ENCODE measurements at regions not wholly inside any gene's neighbourhood (a gene's known extent, or its start where the extent isn't known, plus 50 kb on each side); places are given as distances from the start of the nearest gene placed in this dataset.

GRCh38 chr13:83995930-83996329, 113.7 kb upstream of the SLITRK1 start:
- DNase-seq (ENCODE audit: extremely low spot score, insufficient read length, low read depth), result no peak
- no peak for FAIRE-seq

GRCh38 chr13:83992566-83993358, 110.5 kb upstream of the SLITRK1 start:
- DNase-seq (ENCODE audit: extremely low spot score, insufficient read length, low read depth) (no peak), FAIRE-seq (no peak)

- DNase-seq (ENCODE audit: extremely low spot score, insufficient read length, low read depth), result no peak
- FAIRE-seq, result no peak
Measured at GRCh38 chr13:83987394-83987793, 105.1 kb upstream of the SLITRK1 start.

- DNase-seq (ENCODE audit: extremely low spot score, insufficient read length, low read depth), result no peak
- FAIRE-seq, result no peak
Measured at GRCh38 chr13:83984793-83985192, 102.5 kb upstream of the SLITRK1 start.

- FAIRE-seq, result no peak
- no peak for DNase-seq (ENCODE audit: extremely low spot score, insufficient read length, low read depth)
Measured at GRCh38 chr13:83980331-83980730, 98.1 kb upstream of the SLITRK1 start.

GRCh38 chr13:83975655-83976165, 93.4 kb upstream of the SLITRK1 start:
- no peak for DNase-seq (ENCODE audit: extremely low spot score, insufficient read length, low read depth)

GRCh38 chr13:83958531-83958930, 76.3 kb upstream of the SLITRK1 start:
- no peak for FAIRE-seq
- no peak for DNase-seq (ENCODE audit: extremely low spot score, insufficient read length, low read depth)

More at GRCh38 chr13:83975655-83976165, 93.4 kb upstream of the SLITRK1 start:
- FAIRE-seq, result no peak

- no peak for FAIRE-seq
Measured at GRCh38 chr13:83955011-83955410, 72.7 kb upstream of the SLITRK1 start.

GRCh38 chr13:83953916-83954315, 71.6 kb upstream of the SLITRK1 start:
- no peak for FAIRE-seq
- DNase-seq (ENCODE audit: extremely low spot score, insufficient read length, low read depth), result no peak

More at GRCh38 chr13:83955011-83955410, 72.7 kb upstream of the SLITRK1 start:
- DNase-seq (ENCODE audit: extremely low spot score, insufficient read length, low read depth), result no peak

- FAIRE-seq (no peak), DNase-seq (ENCODE audit: extremely low spot score, insufficient read length, low read depth) (no peak)
Measured at GRCh38 chr13:83950293-83950692, 68.0 kb upstream of the SLITRK1 start.

GRCh38 chr13:83943530-83944279, 61.4 kb upstream of the SLITRK1 start:
- FAIRE-seq, result no peak
- DNase-seq (ENCODE audit: extremely low spot score, insufficient read length, low read depth), result no peak

GRCh38 chr13:83941701-83942335, 59.5 kb upstream of the SLITRK1 start:
- DNase-seq (ENCODE audit: extremely low spot score, insufficient read length, low read depth) (no peak), FAIRE-seq (no peak)

- DNase-seq (ENCODE audit: extremely low spot score, insufficient read length, low read depth) (no peak), FAIRE-seq (no peak)
Measured at GRCh38 chr13:83940742-83941141, 58.5 kb upstream of the SLITRK1 start.

GRCh38 chr13:83937579-83937978, 55.3 kb upstream of the SLITRK1 start:
- no peak for FAIRE-seq
- no peak for DNase-seq (ENCODE audit: extremely low spot score, insufficient read length, low read depth)

GRCh38 chr13:83935566-83935965, 53.3 kb upstream of the SLITRK1 start:
- no peak for DNase-seq (ENCODE audit: extremely low spot score, insufficient read length, low read depth)
- no peak for FAIRE-seq
